ENCODE measurements at regions not wholly inside any gene's neighbourhood (a gene's known extent, or its start where the extent isn't known, plus 50 kb on each side); places are given as distances from the start of the nearest gene placed in this dataset.

DNA sequence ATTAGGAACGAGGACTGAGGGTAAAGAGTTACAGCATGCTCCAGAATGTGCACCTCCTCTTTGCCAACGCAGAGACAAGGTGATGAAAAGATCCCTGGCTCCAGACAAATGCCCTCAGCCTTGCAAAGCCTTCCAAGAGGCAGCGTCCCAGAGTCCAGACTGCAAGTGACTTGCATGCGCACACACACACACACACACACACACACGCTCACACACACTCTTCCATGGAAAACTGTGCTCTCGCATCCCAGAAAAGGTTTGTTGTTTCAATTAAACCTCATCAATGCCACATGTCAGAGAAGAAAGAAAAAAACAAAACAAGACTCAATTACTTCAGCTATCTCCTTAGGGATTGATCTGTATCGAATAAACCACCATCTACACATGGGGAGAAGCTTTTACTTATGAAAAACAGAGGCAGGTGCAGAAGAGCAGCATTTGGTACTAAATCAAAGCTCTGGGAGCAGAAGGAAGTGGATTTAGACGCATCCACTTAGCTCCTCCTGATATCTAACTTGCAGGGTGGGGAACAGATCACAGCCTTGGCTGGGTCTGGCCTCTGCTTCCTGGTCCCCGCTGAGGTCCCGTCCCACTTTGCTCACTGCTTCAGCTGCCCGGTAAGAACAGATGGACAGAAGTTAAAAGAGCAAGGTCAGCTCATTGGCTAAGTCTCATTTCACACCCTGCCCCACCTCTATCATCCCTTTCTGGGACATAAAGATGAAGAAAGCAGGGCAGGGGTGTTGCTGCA, 249.8 kb upstream of the BLID start:
- WGBS, 2 donors = 59 to 61% methylated on average over 11 of the region's 11 CpGs
- no peak overlapping the region for H3K4me3 ChIP-seq (ENCODE audit: low read depth, poor library complexity, severe bottlenecking)
- TF ChIP-seq, protein P1, sequence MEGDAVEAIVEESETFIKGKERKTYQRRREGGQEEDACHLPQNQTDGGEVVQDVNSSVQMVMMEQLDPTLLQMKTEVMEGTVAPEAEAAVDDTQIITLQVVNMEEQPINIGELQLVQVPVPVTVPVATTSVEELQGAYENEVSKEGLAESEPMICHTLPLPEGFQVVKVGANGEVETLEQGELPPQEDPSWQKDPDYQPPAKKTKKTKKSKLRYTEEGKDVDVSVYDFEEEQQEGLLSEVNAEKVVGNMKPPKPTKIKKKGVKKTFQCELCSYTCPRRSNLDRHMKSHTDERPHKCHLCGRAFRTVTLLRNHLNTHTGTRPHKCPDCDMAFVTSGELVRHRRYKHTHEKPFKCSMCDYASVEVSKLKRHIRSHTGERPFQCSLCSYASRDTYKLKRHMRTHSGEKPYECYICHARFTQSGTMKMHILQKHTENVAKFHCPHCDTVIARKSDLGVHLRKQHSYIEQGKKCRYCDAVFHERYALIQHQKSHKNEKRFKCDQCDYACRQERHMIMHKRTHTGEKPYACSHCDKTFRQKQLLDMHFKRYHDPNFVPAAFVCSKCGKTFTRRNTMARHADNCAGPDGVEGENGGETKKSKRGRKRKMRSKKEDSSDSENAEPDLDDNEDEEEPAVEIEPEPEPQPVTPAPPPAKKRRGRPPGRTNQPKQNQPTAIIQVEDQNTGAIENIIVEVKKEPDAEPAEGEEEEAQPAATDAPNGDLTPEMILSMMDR (IDR thresholded peaks at IDR 0.05) = no peak
- no peak for TF ChIP-seq POLR2A (IDR thresholded peaks at IDR 0.05)
- intact Hi-C loops (cut with DNase I; ENCODE audit: low total_unique reads) = loop anchor here (5.0 kb wide), 1 partner anchor 1177 kb away; no protein-coding TSS in a partner anchor
- no peak for DNase-seq (ENCODE audit: low spot score in 2 of 2)

DNA sequence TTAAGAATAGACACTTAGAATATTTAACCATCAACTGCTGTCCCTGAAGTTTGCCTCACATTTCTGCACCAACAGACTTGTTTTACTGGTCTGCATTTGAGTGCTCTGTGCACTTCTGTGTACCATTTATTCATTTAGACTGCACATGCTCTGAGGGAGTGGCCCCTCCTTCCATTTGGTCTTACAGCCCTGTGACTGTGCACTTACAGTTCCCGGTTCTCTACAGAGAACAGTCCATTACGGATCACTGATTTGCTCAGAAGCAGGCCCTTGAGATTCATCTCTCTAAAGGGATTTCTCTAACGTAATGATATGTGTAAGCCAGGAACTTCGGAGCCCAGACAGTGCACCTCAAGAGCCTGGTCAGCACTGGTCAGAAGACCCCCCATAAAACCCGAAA, 247.3 kb upstream of the BLID start:
- no peak for DNase-seq (ENCODE audit: low spot score in 2 of 2)
- WGBS, 2 donors = 54 to 81% methylated on average over 5 of the region's 5 CpGs
- TF ChIP-seq, protein P1 (IDR thresholded peaks at IDR 0.05) = no peak
- H3K4me3 ChIP-seq (ENCODE audit: low read depth, poor library complexity, severe bottlenecking) = no peak overlapping the region
- intact Hi-C loops (cut with DNase I; ENCODE audit: low total_unique reads) = no loop called here

DNA sequence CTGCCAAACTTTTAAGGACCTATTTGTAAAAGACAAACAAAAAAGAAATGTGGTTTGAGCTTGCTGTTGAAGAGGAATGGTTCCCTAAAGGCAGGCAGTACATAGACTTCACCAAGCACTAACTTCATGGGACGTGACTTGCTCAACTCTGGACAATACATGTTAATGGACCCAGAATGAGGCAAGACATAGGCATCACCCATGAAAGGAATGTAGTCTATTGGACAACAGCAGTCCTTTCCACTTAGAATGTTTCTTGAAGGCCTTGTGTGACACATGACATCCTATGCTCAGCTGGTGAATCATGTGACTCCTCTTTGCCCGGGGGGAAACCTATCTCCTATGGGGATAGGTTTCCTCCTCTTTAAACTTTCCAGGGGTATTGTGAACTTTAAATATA, 246.4 kb upstream of the BLID start:
- WGBS, 2 donors = 81 to 94% methylated on average over 2 of the region's 2 CpGs
- no peak for TF ChIP-seq POLR2A (IDR thresholded peaks at IDR 0.05)
- TF ChIP-seq, protein P1 (IDR thresholded peaks at IDR 0.05) = no peak
- DNase-seq (ENCODE audit: low spot score in 2 of 2) = no peak
- no peak overlapping the region for H3K4me3 ChIP-seq (ENCODE audit: low read depth, poor library complexity, severe bottlenecking)
- intact Hi-C loops (cut with DNase I; ENCODE audit: low total_unique reads) = no loop called here

DNA sequence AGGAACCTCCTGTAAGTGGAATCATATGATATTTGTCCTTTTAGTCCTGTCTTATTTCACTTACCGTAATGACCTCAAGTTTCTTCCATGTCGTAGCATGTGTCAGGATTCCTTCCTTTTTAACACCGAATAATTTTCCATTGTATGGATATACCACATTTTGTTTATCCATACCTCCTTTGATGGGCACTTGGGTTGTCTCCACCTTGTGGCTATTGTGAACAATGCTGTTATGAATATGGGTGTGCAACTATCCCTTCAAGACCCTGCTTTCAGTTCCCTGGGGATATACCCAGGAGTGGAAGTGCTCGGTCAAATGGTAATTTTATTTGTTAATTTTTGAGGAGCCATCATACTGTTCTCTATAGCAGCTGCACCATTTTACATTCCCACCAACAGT, 244.9 kb upstream of the BLID start:
- TF ChIP-seq, protein P1 (IDR thresholded peaks at IDR 0.05) = no peak
- no peak for TF ChIP-seq POLR2A (IDR thresholded peaks at IDR 0.05)
- WGBS, 2 donors = 96 to 97% methylated on average over 4 of the region's 4 CpGs
- intact Hi-C loops (cut with DNase I; ENCODE audit: low total_unique reads) = no loop called here
- DNase-seq (ENCODE audit: low spot score in 2 of 2) = no peak
- H3K4me3 ChIP-seq (ENCODE audit: low read depth, poor library complexity, severe bottlenecking) = no peak overlapping the region

- H3K4me3 ChIP-seq (ENCODE audit: low read depth, poor library complexity, severe bottlenecking) = no peak overlapping the region
- TF ChIP-seq POLR2A (IDR thresholded peaks at IDR 0.05) = no peak
- TF ChIP-seq, protein P1 (IDR thresholded peaks at IDR 0.05) = no peak
Observed at GRCh38 chr11:122359081-122359571, 243.1 kb upstream of the BLID start.

DNA sequence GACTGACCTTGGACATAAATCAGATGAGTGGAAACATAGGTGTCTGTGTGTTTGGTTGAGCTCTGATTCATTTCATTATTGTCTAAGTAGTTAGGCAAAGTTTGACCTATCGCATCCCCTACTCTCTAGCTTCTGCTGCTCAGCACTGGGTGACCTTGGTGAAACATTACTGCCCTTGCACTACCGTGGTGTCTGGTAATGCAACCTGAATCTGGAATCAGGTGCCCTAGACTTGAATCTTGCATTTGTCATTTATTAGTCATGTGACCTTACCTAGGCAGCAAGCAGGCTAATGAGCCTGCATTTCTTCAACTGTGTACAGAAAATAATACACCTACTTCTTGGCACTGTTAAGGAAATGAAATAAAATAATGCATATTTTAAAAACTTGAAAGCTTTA, 242.3 kb upstream of the BLID start:
- TF ChIP-seq, protein P1 (IDR thresholded peaks at IDR 0.05) = no peak
- TF ChIP-seq POLR2A (IDR thresholded peaks at IDR 0.05) = no peak
- intact Hi-C loops (cut with DNase I; ENCODE audit: low total_unique reads) = no loop called here
- no peak overlapping the region for H3K4me3 ChIP-seq (ENCODE audit: low read depth, poor library complexity, severe bottlenecking)
- 78 to 83% methylated on average over 2 of the region's 2 CpGs for WGBS, 2 donors
- no peak for DNase-seq (ENCODE audit: low spot score in 2 of 2)

More at GRCh38 chr11:122359081-122359571, 243.1 kb upstream of the BLID start:
- intact Hi-C loops (cut with DNase I; ENCODE audit: low total_unique reads) = no loop called here
- 54 to 55% methylated on average over 11 of the region's 11 CpGs for WGBS, 2 donors
- DNase-seq (ENCODE audit: low spot score in 2 of 2) = no peak
